Activated naive CD8-positive, alpha-beta T cell (primary cell): ENCODE measurements at regions not wholly inside any gene's neighbourhood (a gene's known extent, or its start where the extent isn't known, plus 50 kb on each side); places are given as distances from the start of the nearest gene placed in this dataset.

Experiments
- H3K27ac Mint-ChIP-seq: one replicate; pipeline ENCODE4 v1.8.0; 2021; ENCODE audit warnings: mixed read lengths
- H3K27me3 Mint-ChIP-seq: one replicate; pipeline ENCODE4 v1.8.0; 2021; ENCODE audit warnings: mixed read lengths
- H3K36me3 Mint-ChIP-seq: one replicate; pipeline ENCODE4 v1.8.0; 2021; ENCODE audit warnings: mixed read lengths
- H3K4me1 Mint-ChIP-seq: one replicate; pipeline ENCODE4 v1.8.0; 2021; ENCODE audit warnings: low read depth, mixed read lengths
- H3K4me3 Mint-ChIP-seq: one replicate; pipeline ENCODE4 v1.8.0; 2021; ENCODE audit warnings: mild to moderate bottlenecking, mixed read lengths
- H3K9me3 Mint-ChIP-seq: one replicate; pipeline ENCODE4 v1.8.0; 2021; ENCODE audit warnings: low read depth, mixed read lengths

- Mint-ChIP-seq H3K9me3 (no peaks in the 10 kb centered on the region), H3K27me3 (no peaks in the 10 kb centered on the region), H3K4me3 (no peak overlapping the region), H3K4me1 (no peaks in the 10 kb centered on the region), H3K27ac (no peak overlapping the region), H3K36me3 (no peaks in the 10 kb centered on the region)
These were observed 436.3 kb downstream of the CBLN2 start for GRCh38 chr18:72107647-72108383.

DNA sequence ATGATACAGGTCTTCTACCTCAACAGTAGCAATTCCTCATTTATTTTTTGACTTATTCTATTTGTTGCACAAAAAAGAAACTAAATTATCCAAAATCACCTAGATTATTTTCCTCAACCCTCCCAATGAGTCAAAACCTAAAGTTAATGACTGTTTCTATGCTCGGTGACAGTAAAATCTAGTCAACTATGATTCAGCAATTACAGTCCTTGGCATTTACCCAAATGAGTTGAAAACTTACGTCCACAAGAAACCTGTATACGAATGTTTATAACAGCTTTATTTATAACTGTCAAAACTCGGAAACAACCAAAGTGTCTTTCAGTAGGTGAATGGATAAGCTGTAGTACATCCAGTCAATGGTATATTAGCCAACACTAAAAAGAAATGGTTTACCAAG is 439.3 kb downstream of the CBLN2 start:
- Mint-ChIP-seq H3K4me3 (no peak overlapping the region), H3K27ac (no peak overlapping the region), H3K27me3 (no peaks in the 10 kb centered on the region), H3K4me1 (no peaks in the 10 kb centered on the region), H3K9me3 (no peaks in the 10 kb centered on the region), H3K36me3 (no peaks in the 10 kb centered on the region)

- Mint-ChIP-seq H3K9me3 (no peaks in the 10 kb centered on the region), H3K27me3 (no peaks in the 10 kb centered on the region), H3K36me3 (no peaks in the 10 kb centered on the region), H3K27ac (no peak overlapping the region), H3K4me3 (no peak overlapping the region), H3K4me1 (no peaks in the 10 kb centered on the region)
These were observed 441.7 kb downstream of the CBLN2 start for GRCh38 chr18:72102412-72102811.

- H3K9me3 Mint-ChIP-seq, result no peaks in the 10 kb centered on the region
- no peak overlapping the region for H3K27ac Mint-ChIP-seq
- no peak overlapping the region for H3K4me3 Mint-ChIP-seq
- H3K36me3 Mint-ChIP-seq, result no peaks in the 10 kb centered on the region
- H3K27me3 Mint-ChIP-seq, result no peaks in the 10 kb centered on the region
- no peaks in the 10 kb centered on the region for H3K4me1 Mint-ChIP-seq
These were observed 443.6 kb downstream of the CBLN2 start for GRCh38 chr18:72100465-72101004.

DNA sequence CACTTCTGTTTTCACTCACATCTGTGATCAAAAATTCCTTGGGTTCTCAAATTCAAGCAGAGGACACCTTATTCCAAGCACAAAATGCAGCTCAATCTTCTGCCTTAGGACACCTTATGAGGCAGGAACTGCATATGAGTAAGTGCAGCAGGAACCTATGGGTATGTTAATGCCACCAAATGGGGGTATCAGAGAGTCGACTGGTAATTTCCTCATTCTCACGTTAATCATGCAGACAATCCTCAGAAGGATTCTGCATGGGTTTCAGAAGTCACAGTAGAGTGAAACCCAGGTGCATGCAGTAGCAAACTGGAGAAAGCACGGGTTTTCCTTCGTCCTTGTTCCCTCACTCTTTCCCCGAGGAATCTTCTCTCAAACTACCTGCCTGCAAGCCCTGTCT is 452.8 kb downstream of the CBLN2 start:
- no peaks in the 10 kb centered on the region for H3K4me1 Mint-ChIP-seq
- no peaks in the 10 kb centered on the region for H3K9me3 Mint-ChIP-seq
- H3K27me3 Mint-ChIP-seq, result no peaks in the 10 kb centered on the region
- no peak overlapping the region for H3K27ac Mint-ChIP-seq
- no peak overlapping the region for H3K4me3 Mint-ChIP-seq
- H3K36me3 Mint-ChIP-seq, result no peaks in the 10 kb centered on the region

GRCh38 chr18:72089432-72089831 is 454.7 kb downstream of the CBLN2 start:
- Mint-ChIP-seq H3K36me3 (no peaks in the 10 kb centered on the region), H3K4me3 (no peak overlapping the region), H3K4me1 (no peaks in the 10 kb centered on the region), H3K27me3 (peaks cover 2% of the 10 kb centered on the region), H3K9me3 (no peaks in the 10 kb centered on the region), H3K27ac (no peak overlapping the region)

DNA sequence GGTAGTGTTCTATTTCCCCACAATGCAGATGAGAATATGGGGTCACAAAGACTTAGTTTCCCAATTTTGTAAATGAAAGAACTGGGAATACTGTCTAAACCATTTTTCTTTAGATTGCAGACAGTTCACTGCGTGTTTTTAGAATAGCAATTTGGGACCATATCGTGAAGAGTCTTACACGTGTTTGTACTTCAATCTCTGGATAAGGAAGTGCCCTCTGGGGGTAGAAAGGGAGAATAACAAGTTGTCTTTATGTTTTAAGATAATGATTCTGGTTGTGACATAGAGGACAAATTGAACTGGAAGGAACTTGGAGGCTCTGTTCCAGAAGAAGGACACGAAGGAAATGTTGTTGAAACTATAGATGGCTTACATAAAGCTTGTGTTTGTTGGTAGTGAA is 457.7 kb downstream of the CBLN2 start:
- Mint-ChIP-seq H3K9me3 (no peaks in the 10 kb centered on the region), H3K27ac (no peak overlapping the region), H3K4me1 (no peaks in the 10 kb centered on the region), H3K36me3 (no peaks in the 10 kb centered on the region), H3K27me3 (peaks cover 2% of the 10 kb centered on the region), H3K4me3 (no peak overlapping the region)

DNA sequence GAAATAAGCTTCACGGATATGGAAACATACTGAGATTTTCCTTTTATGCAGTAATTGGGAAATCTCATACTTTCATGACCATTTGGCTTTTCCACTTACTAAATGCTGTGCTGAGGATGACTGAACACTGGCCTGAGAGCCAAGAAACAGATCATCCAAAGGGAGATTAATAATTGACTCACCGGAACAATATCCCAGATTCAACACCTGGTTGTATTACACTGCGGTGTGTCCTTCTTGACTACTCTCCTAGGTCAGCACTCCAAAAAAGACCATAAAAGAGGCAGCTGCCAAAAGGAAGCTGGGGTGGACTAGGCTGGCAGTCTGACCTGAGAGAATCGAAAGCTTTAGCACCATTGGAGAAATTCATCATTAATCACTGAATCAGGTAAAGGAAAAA is 469.1 kb downstream of the CBLN2 start:
- Mint-ChIP-seq H3K9me3 (peaks cover 3% of the 10 kb centered on the region), H3K27me3 (no peaks in the 10 kb centered on the region), H3K36me3 (no peaks in the 10 kb centered on the region), H3K27ac (no peak overlapping the region), H3K4me1 (no peaks in the 10 kb centered on the region), H3K4me3 (no peak overlapping the region)

DNA sequence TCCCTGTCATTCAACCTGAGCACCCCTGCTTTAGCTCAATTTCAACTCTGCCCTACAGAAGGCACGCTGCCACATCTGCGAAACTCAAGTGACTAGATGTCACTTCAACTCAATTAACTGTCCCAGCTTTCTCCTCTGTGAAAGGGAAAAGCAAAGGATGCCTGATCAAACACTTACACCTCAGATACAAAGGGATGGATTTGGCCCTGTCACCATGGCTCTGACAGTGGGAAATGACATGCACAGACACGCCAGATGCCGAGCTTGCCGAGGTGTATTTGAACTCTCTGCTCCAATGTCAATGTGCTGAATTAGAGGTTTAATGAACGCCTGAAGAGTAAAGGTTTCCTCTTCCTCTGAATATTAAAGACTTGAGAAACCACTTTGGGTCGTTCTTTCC is 481.1 kb downstream of the CBLN2 start:
- Mint-ChIP-seq H3K27me3 (no peaks in the 10 kb centered on the region), H3K4me1 (no peaks in the 10 kb centered on the region), H3K36me3 (no peaks in the 10 kb centered on the region), H3K4me3 (no peak overlapping the region), H3K27ac (no peak overlapping the region), H3K9me3 (no peaks in the 10 kb centered on the region)

DNA sequence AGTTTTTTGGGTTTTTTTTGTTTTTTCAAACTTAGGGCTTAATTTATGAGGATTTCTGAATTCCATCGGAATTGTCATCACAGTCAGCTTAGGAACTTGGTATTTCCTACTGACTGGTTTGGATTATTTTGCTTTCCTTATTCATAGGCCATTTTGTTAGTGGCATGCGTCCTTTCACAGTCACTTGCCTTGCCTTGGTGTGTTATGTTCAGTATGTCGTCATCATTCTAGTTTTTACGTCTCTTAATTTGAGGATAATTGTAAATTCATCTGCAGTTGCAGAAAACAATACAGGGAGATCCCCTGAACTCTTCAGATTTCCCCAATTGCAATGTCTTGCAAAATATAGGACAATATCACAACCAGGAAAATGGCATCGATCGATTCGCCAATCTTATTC is 485.3 kb downstream of the CBLN2 start:
- Mint-ChIP-seq H3K4me3 (no peak overlapping the region), H3K4me1 (no peaks in the 10 kb centered on the region), H3K9me3 (peaks cover 6% of the 10 kb centered on the region), H3K27me3 (no peaks in the 10 kb centered on the region), H3K36me3 (no peaks in the 10 kb centered on the region), H3K27ac (no peak overlapping the region)

DNA sequence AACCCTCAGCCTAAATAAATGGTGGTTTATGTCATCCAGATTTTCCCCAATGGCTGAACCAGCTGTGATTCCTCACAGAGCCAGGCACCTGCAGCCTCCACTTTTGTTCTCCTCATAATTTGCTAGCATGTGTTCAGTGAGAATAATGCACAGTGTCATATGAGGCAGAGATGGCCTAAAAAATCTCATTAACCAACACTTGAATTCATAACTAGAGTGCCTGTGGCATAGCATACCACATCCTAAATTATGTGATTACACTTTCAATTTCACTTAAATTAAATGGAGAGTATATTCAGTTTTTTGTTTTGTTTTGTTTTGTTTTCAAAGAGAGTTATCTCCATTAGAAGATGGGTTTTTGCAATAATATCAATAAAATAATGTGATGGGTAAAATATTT is 488.0 kb downstream of the CBLN2 start:
- Mint-ChIP-seq H3K4me1 (no peaks in the 10 kb centered on the region), H3K27ac (no peak overlapping the region), H3K9me3 (peaks cover 6% of the 10 kb centered on the region), H3K36me3 (no peaks in the 10 kb centered on the region), H3K27me3 (no peaks in the 10 kb centered on the region), H3K4me3 (no peak overlapping the region)

DNA sequence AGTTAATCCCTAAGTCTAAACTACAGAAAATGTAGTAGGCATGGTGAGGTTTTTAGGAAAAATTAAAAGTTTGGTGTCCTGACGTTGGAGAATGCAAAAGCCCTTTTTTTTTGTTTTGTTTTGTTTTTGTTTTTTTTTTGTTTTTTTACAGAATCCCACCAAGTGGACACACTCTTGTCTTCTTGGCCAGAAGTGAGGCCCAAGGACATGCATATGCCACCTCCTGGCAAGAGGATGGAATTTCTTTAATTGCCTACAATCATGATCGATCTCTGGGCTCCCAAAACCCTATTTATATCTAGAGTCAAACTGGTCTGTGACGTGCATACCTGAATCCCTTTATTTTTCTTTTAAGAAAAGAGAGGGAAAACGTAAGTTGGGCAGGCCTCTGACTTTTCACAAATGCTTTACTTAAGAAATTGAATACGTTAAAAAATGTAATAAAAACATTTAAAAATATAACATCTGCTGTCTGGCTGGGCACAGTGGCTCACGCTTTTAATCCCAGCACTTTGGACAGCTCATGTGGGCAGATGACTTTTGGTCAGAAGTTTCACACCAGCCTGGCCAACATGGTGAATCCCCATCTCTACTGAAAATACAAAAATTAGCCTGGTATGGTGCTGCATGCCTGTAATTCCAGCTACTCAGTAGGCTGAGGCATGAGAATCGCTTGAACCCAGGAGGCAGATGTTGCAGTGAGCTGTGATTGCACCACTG is 502.7 kb downstream of the CBLN2 start:
- Mint-ChIP-seq H3K4me1 (no peaks in the 10 kb centered on the region), H3K9me3 (no peaks in the 10 kb centered on the region), H3K4me3 (no peak overlapping the region), H3K36me3 (no peaks in the 10 kb centered on the region), H3K27ac (no peak overlapping the region), H3K27me3 (no peaks in the 10 kb centered on the region)

GRCh38 chr18:72013427-72013850 is 530.7 kb downstream of the CBLN2 start:
- Mint-ChIP-seq H3K9me3 (no peaks in the 10 kb centered on the region), H3K27me3 (no peaks in the 10 kb centered on the region), H3K36me3 (no peaks in the 10 kb centered on the region), H3K4me3 (no peak overlapping the region), H3K27ac (no peak overlapping the region), H3K4me1 (no peaks in the 10 kb centered on the region)

GRCh38 chr18:71998547-71999097 is 545.5 kb downstream of the CBLN2 start:
- H3K9me3 Mint-ChIP-seq, result peaks cover 6% of the 10 kb centered on the region
- H3K36me3 Mint-ChIP-seq, result no peaks in the 10 kb centered on the region
- H3K27me3 Mint-ChIP-seq, result no peaks in the 10 kb centered on the region
- no peak overlapping the region for H3K27ac Mint-ChIP-seq
- H3K4me1 Mint-ChIP-seq, result no peaks in the 10 kb centered on the region
- H3K4me3 Mint-ChIP-seq, result no peak overlapping the region

DNA sequence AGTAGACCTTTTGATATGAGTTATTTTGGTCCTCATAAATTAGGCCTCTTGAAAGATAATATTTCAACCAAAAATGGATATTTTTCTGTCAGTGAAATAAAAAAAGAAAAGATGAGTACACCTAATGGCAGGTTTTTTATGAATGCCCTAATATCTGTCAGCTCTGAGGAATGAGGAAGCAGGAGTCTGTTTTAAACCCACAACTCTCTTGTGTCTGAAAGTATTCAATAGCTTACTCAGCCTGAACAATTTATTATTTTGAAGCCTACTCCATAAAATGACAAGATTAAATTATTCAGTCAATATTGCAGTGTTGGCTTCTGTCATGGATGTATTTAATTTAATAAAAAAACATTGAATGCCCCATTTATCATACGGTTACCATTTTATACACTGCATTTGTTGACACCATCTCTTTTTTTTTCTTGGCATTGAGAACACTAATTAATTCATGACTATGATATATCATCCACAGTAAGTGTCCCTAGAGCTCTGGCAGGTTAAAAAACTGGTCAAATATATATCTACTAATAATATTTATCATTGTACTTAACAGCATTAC is 548.2 kb downstream of the CBLN2 start:
- Mint-ChIP-seq H3K27me3 (no peaks in the 10 kb centered on the region), H3K4me1 (no peaks in the 10 kb centered on the region), H3K27ac (no peak overlapping the region), H3K4me3 (no peak overlapping the region), H3K9me3 (peaks cover 11% of the 10 kb centered on the region), H3K36me3 (no peaks in the 10 kb centered on the region)
